PFSK-1 (cell line): ENCODE measurements at regions not wholly inside any gene's neighbourhood (a gene's known extent, or its start where the extent isn't known, plus 50 kb on each side); places are given as distances from the start of the nearest gene placed in this dataset.

Source experiments
- FOXP2 ChIP-seq: optimal IDR thresholded peaks from 2 replicates; pipeline ENCODE3; 2011; ENCODE audit warnings: borderline replicate concordance, control low read depth, inconsistent platforms; ENCODE audit not compliant: insufficient read depth; ENCODE audit errors: extremely low read length, extremely low read depth
- POLR2AphosphoS5 ChIP-seq: IDR thresholded peaks from 2 replicates; pipeline ENCODE4 v1.6.1; 2012; ENCODE audit warnings: low read depth, mild to moderate bottlenecking, control low read depth, low read length, moderate library complexity
- SIN3A ChIP-seq: IDR thresholded peaks from 2 replicates; pipeline ENCODE4 v1.6.1; 2012; ENCODE audit warnings: mild to moderate bottlenecking, low read length, moderate library complexity, borderline replicate concordance; ENCODE audit not compliant: insufficient read depth
- TAF1 ChIP-seq: IDR thresholded peaks from 2 replicates; pipeline ENCODE4 v1.6.1; 2012; ENCODE audit warnings: low read length, control low read depth, borderline replicate concordance; ENCODE audit not compliant: insufficient read depth
- TF ChIP-seq, protein P1 (sequence below), 2 experiments: IDR thresholded peaks; 2 replicates each; pipeline versions ENCODE4 v1.6.1 to v1.8.0; 2011 to 2012; ENCODE audit warnings: low read depth in 2 of 2, low read length in 2 of 2, control low read depth in 1 of 2, inconsistent platforms in 1 of 2, mild to moderate bottlenecking in 1 of 2, moderate library complexity in 1 of 2; ENCODE audit not compliant: insufficient read depth in 1 of 2

GRCh38 chr5:82669720-82670119, 391.6 kb upstream of the RPS23 start:
- TF ChIP-seq TAF1: no peak

GRCh38 chr5:82666312-82666711, 388.2 kb upstream of the RPS23 start:
- TF ChIP-seq, protein P1, sequence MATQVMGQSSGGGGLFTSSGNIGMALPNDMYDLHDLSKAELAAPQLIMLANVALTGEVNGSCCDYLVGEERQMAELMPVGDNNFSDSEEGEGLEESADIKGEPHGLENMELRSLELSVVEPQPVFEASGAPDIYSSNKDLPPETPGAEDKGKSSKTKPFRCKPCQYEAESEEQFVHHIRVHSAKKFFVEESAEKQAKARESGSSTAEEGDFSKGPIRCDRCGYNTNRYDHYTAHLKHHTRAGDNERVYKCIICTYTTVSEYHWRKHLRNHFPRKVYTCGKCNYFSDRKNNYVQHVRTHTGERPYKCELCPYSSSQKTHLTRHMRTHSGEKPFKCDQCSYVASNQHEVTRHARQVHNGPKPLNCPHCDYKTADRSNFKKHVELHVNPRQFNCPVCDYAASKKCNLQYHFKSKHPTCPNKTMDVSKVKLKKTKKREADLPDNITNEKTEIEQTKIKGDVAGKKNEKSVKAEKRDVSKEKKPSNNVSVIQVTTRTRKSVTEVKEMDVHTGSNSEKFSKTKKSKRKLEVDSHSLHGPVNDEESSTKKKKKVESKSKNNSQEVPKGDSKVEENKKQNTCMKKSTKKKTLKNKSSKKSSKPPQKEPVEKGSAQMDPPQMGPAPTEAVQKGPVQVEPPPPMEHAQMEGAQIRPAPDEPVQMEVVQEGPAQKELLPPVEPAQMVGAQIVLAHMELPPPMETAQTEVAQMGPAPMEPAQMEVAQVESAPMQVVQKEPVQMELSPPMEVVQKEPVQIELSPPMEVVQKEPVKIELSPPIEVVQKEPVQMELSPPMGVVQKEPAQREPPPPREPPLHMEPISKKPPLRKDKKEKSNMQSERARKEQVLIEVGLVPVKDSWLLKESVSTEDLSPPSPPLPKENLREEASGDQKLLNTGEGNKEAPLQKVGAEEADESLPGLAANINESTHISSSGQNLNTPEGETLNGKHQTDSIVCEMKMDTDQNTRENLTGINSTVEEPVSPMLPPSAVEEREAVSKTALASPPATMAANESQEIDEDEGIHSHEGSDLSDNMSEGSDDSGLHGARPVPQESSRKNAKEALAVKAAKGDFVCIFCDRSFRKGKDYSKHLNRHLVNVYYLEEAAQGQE (IDR thresholded peaks at IDR 0.05; ENCODE audit: insufficient read depth in 1 of 2, low read depth in 2 of 2, low read length in 2 of 2): no peak
- TF ChIP-seq TAF1 (no peak), SIN3A (no peak), POLR2AphosphoS5 (no peak), FOXP2 (no peak)

GRCh38 chr5:82664732-82665131, 386.6 kb upstream of the RPS23 start:
- TF ChIP-seq SIN3A (no peak), POLR2AphosphoS5 (no peak), TAF1 (no peak), FOXP2 (no peak)
- TF ChIP-seq, protein P1 (IDR thresholded peaks at IDR 0.05; ENCODE audit: insufficient read depth in 1 of 2, low read depth in 2 of 2, low read length in 2 of 2): no peak

DNA sequence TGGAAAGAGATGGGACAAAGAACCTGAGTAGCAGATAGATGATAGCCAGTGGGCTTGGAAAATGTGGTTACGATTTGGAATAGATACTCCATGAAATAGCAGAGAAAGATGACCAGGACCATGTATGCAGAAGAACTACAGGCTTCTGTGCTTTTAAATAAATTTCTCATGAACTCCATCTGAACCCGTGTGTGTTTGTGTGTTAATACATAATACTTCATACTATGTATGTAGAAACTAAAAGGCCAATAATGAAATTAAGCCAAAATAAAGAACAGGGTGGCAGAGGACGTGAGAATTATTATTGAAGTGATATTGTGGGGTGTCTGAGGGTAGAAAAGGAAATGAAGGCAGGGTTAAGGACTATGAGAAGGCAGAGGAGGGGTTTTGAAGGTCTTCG, 385.1 kb upstream of the RPS23 start:
- TF ChIP-seq, protein P1 (IDR thresholded peaks at IDR 0.05; ENCODE audit: insufficient read depth in 1 of 2, low read depth in 2 of 2, low read length in 2 of 2): no peak
- no peak for TF ChIP-seq TAF1

- TF ChIP-seq TAF1 (no peak), FOXP2 (no peak), SIN3A (no peak), POLR2AphosphoS5 (no peak)
- TF ChIP-seq, protein P1 (IDR thresholded peaks at IDR 0.05; ENCODE audit: insufficient read depth in 1 of 2, low read depth in 2 of 2, low read length in 2 of 2): no peak
Measured at GRCh38 chr5:82662340-82662739, 384.2 kb upstream of the RPS23 start.

DNA sequence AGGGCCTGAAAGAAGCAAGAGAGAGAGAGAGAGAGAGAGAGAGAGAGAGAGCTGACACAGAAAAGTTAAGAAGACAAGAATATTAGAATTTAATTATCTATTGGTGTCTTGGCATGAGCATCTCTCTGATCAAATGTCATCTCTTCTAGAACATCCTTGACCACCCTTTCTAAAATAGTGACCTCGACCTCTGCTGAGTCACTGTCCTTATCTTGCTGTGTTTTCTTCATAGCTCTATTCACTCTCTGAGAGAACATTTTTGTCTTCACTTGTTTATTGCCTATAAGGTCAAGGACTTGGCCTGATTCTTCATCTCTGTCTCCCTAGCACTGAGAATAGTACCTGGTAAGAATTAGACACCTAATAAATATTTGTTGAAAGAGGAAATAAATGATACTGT, 383.8 kb upstream of the RPS23 start:
- TF ChIP-seq FOXP2 (no peak), SIN3A (no peak)
- TF ChIP-seq, protein P1 (IDR thresholded peaks at IDR 0.05; ENCODE audit: insufficient read depth in 1 of 2, low read depth in 2 of 2, low read length in 2 of 2): no peak
